Keratinocyte (primary cell): ENCODE measurements at regions not wholly inside any gene's neighbourhood (a gene's known extent, or its start where the extent isn't known, plus 50 kb on each side); places are given as distances from the start of the nearest gene placed in this dataset.

Experiments
- DNase-seq: peaks from one replicate; pipeline ENCODE4 v3.0.0-alpha.2; 2011; ENCODE audit warnings: low read depth, missing footprints, low spot score
- FAIRE-seq: peaks from 2 replicates; lab custom pipeline; 2011; peaks lifted over from hg19 to GRCh38; lab: Jason Lieb, UNC
- H2AFZ ChIP-seq: 2 replicates; pipeline ENCODE4 v1.6.0; 2012; ENCODE audit warnings: low read length, control low read depth, inconsistent platforms; ENCODE audit not compliant: control insufficient read depth
- H3K27ac ChIP-seq: 2 replicates; pipeline ENCODE4 v1.5.1; 2011; ENCODE audit warnings: low read length; ENCODE audit not compliant: control insufficient read depth, insufficient read depth
- H3K27me3 ChIP-seq: 3 replicates; pipeline ENCODE4 v1.6.0; 2011; ENCODE audit warnings: low read length; ENCODE audit not compliant: control insufficient read depth, insufficient read depth; ENCODE audit errors: extremely low read depth
- H3K36me3 ChIP-seq, 2 experiments: 2 replicates in 1 of 2; 3 replicates in 1 of 2; pipeline ENCODE4 v1.5.1; 2011; ENCODE audit warnings: low read length in 2 of 2, mild to moderate bottlenecking in 1 of 2; ENCODE audit not compliant: control insufficient read depth in 2 of 2, insufficient read depth in 2 of 2; ENCODE audit errors: extremely low read depth in 1 of 2
- H3K4me1 ChIP-seq: 3 replicates; pipeline ENCODE4 v1.5.1; 2011; ENCODE audit warnings: low read length; ENCODE audit not compliant: control insufficient read depth, insufficient read depth; ENCODE audit errors: extremely low read depth
- H3K4me2 ChIP-seq: 3 replicates; pipeline ENCODE4 v1.6.0; 2011; ENCODE audit warnings: low read depth, low read length; ENCODE audit not compliant: control insufficient read depth, insufficient read depth; ENCODE audit errors: extremely low read depth
- H3K4me3 ChIP-seq, 3 experiments: fragments of 200-600 bp in 1 of 3; sonication (generic) in 1 of 3; 2 replicates in 2 of 3; 3 replicates in 1 of 3; pipeline ENCODE4 v1.5.1; 2011 to 2016; ENCODE audit warnings: low read length in 3 of 3, mild to moderate bottlenecking in 3 of 3, control low read depth in 2 of 3, inconsistent platforms in 1 of 3, low read depth in 1 of 3, mixed read lengths in 1 of 3, mixed run types in 1 of 3, moderate library complexity in 1 of 3; ENCODE audit not compliant: control insufficient read depth in 2 of 3, insufficient read depth in 2 of 3; ENCODE audit errors: extremely low read depth in 1 of 3
- H3K79me2 ChIP-seq: 2 replicates; pipeline ENCODE4 v1.6.0; 2012; ENCODE audit warnings: low read length; ENCODE audit not compliant: control insufficient read depth, insufficient read depth
- H3K9ac ChIP-seq: 3 replicates; pipeline ENCODE4 v1.6.0; 2011; ENCODE audit warnings: low read length; ENCODE audit not compliant: control insufficient read depth, insufficient read depth; ENCODE audit errors: extremely low read depth
- H3K9me1 ChIP-seq: 3 replicates; pipeline ENCODE4 v1.6.0; 2011; ENCODE audit warnings: low read length; ENCODE audit not compliant: control insufficient read depth, insufficient read depth; ENCODE audit errors: extremely low read depth
- H3K9me3 ChIP-seq: 2 replicates; pipeline ENCODE4 v1.5.1; 2012; ENCODE audit warnings: low read depth, low read length; ENCODE audit not compliant: control insufficient read depth
- H4K20me1 ChIP-seq: 3 replicates; pipeline ENCODE4 v1.6.0; 2011; ENCODE audit warnings: low read length; ENCODE audit not compliant: control insufficient read depth, insufficient read depth; ENCODE audit errors: extremely low read depth
- CTCF ChIP-seq, 3 experiments: IDR thresholded peaks in 1 of 3; conservative IDR thresholded peaks in 1 of 3; optimal IDR thresholded peaks in 1 of 3; 2 replicates in 2 of 3; 3 replicates in 1 of 3; pipeline versions ENCODE3 to v1.5.1; 2011; ENCODE audit warnings: low read length in 3 of 3, mild to moderate bottlenecking in 3 of 3, moderate library complexity in 2 of 3, control low read depth in 1 of 3, inconsistent platforms in 1 of 3; ENCODE audit not compliant: insufficient read depth in 2 of 3; ENCODE audit errors: extremely low read depth in 1 of 3
- EZH2 ChIP-seq: IDR thresholded peaks from one replicate; pipeline ENCODE4 v1.6.1; 2012; ENCODE audit warnings: inconsistent platforms, mild to moderate bottlenecking, low read length, moderate library complexity
- dilution Hi-C: fragments of 300-500 bp; cut with MboI; formaldehyde crosslinking; loops from one replicate; pipeline ENCODE4 v1.7.0; 2020; ENCODE audit warnings: low sequenced_read_pairs; ENCODE audit not compliant: extremely low pct_ligation_motif_present

- TF ChIP-seq CTCF (optimal IDR thresholded peaks at IDR 0.05 in 1 of 3, IDR thresholded peaks at IDR 0.05 in 1 of 3, conservative IDR thresholded peaks at IDR 0.05 in 1 of 3; ENCODE audit: extremely low read depth in 1 of 3, insufficient read depth in 2 of 3, low read length in 3 of 3) (no peak), EZH2 (no peak)
- Histone ChIP-seq H3K9me1 (no peaks in the 10 kb centered on the region), H2AFZ (no peak overlapping the region), H3K4me3 (no peak overlapping the region), H3K27me3 (no peaks in the 10 kb centered on the region), H3K4me1 (no peaks in the 10 kb centered on the region), H4K20me1 (no peaks in the 10 kb centered on the region), H3K27ac (no peak overlapping the region), H3K36me3 (no peaks in the 10 kb centered on the region), H3K9me3 (no peaks in the 10 kb centered on the region), H3K79me2 (no peaks in the 10 kb centered on the region), H3K4me2 (no peak overlapping the region), H3K9ac (no peak overlapping the region)
- dilution Hi-C loops = no loop called here
- DNase-seq = no peak
- no peak for FAIRE-seq
Measured at GRCh38 chr2:116810071-116810470, 1004.4 kb upstream of the DDX18 start.

GRCh38 chr2:116810645-116811044 is 1003.8 kb upstream of the DDX18 start:
- H3K27me3 ChIP-seq = no peaks in the 10 kb centered on the region
- H3K4me1 ChIP-seq = no peaks in the 10 kb centered on the region
- TF ChIP-seq CTCF (optimal IDR thresholded peaks at IDR 0.05 in 1 of 3, IDR thresholded peaks at IDR 0.05 in 1 of 3, conservative IDR thresholded peaks at IDR 0.05 in 1 of 3; ENCODE audit: extremely low read depth in 1 of 3, insufficient read depth in 2 of 3, low read length in 3 of 3) (no peak), EZH2 (no peak)
- dilution Hi-C loops = no loop called here
- H2AFZ ChIP-seq = no peak overlapping the region
- no peak overlapping the region for H3K9ac ChIP-seq
- H3K79me2 ChIP-seq = no peaks in the 10 kb centered on the region
- FAIRE-seq (no peak), DNase-seq (no peak)
- no peaks in the 10 kb centered on the region for H3K9me1 ChIP-seq
- no peaks in the 10 kb centered on the region for H3K36me3 ChIP-seq
- no peak overlapping the region for H3K4me2 ChIP-seq
- no peaks in the 10 kb centered on the region for H3K9me3 ChIP-seq
- no peak overlapping the region for H3K27ac ChIP-seq
- H4K20me1 ChIP-seq = no peaks in the 10 kb centered on the region
- H3K4me3 ChIP-seq = no peak overlapping the region
